ENCODE measurements at regions not wholly inside any gene's neighbourhood (a gene's known extent, or its start where the extent isn't known, plus 50 kb on each side); places are given as distances from the start of the nearest gene placed in this dataset.

- no peaks in the 10 kb centered on the region for H4K20me1 ChIP-seq (replicated peaks; ENCODE audit: control insufficient read depth, extremely low read depth, insufficient read depth, low read length)
- FAIRE-seq: no peak
- intact Hi-C loops (cut with micrococcal nuclease): loop anchor here (5.0 kb wide), 1 partner anchor 57 kb away; no protein-coding TSS in a partner anchor
- TF ChIP-seq MYC (IDR thresholded peaks at IDR 0.05; ENCODE audit: low read depth, low read length) (no peak), GATA2 (IDR thresholded peaks at IDR 0.05; ENCODE audit: insufficient read depth, insufficient read length, low read depth, low read length) (no peak), JUN (IDR thresholded peaks at IDR 0.05; ENCODE audit: borderline replicate concordance, insufficient read depth, insufficient read length, low read depth) (no peak), POLR2A (IDR thresholded peaks at IDR 0.05; ENCODE audit: low read depth, low read length) (no peak)
- dilution Hi-C loops (cut with MboI; ENCODE audit: extremely low pct_ligation_motif_present, low sequenced_read_pairs): no loop called here
- no peak overlapping the region for H3K4me2 ChIP-seq (ENCODE audit: insufficient read depth, low read length)
- H3K9me1 ChIP-seq (replicated peaks; ENCODE audit: control insufficient read depth, extremely low read depth, insufficient read depth, low read length): no peaks in the 10 kb centered on the region
- H3K27me3 ChIP-seq (ENCODE audit: control insufficient read depth in 2 of 2, insufficient read depth in 2 of 2, low read length in 2 of 2): no peaks in the 10 kb centered on the region
- DNase-seq (ENCODE audit: low read depth, low spot score): no peak
- H3K9ac ChIP-seq (replicated peaks; ENCODE audit: extremely low read depth, insufficient read depth, low read length): no peak overlapping the region
- ChIA-PET POLR2A (no interaction called here), CTCF (no interaction called here)
- no peak overlapping the region for H3K27ac ChIP-seq (ENCODE audit: insufficient read depth, low read depth, low read length)
- no peaks in the 10 kb centered on the region for H3K36me3 ChIP-seq (ENCODE audit: control insufficient read depth in 2 of 2, extremely low read depth in 1 of 2, insufficient read depth in 2 of 2, low read length in 2 of 2)
- no TSS peak for BruUV-seq (replicated peaks)
- H3K4me1 ChIP-seq (ENCODE audit: control insufficient read depth, extremely low read depth, insufficient read depth, low read length): no peaks in the 10 kb centered on the region
- no peaks in the 10 kb centered on the region for H3K9me3 ChIP-seq (replicated peaks; ENCODE audit: control insufficient read depth, insufficient read depth, low read length)
- no peak overlapping the region for H2AFZ ChIP-seq (ENCODE audit: low read depth, low read length)
- H3K4me3 ChIP-seq (replicated peaks in 1 of 3; ENCODE audit: insufficient read depth in 1 of 3, low read depth in 1 of 3, low read length in 3 of 3): no peak overlapping the region
- H3K79me2 ChIP-seq (ENCODE audit: control insufficient read depth, insufficient read depth, low read length): no peaks in the 10 kb centered on the region
These were observed 705.0 kb upstream of the EPHA7 start for GRCh38 chr6:94124333-94124732.

DNA sequence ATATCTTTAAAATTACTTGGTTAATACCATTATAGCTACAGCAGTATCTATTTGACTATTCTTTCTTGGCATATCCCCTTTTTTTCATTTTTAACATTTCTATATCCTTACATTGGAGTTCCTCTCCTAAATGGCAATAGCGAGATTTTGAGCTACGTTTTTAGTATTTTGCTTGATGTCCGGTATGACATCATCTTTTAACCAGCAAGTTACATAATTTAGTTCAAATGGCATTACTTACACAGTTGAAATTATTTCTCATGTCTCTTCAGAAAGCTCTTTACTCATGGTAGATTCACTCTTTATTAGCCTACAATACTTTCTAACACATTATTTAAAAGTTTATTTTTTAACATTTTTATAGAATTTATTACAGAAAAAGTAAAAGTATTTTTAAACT, 701.7 kb upstream of the EPHA7 start:
- H3K9me3 ChIP-seq (replicated peaks; ENCODE audit: control insufficient read depth, insufficient read depth, low read length): no peaks in the 10 kb centered on the region
- no peak overlapping the region for H3K4me2 ChIP-seq (ENCODE audit: insufficient read depth, low read length)
- no peaks in the 10 kb centered on the region for H3K79me2 ChIP-seq (ENCODE audit: control insufficient read depth, insufficient read depth, low read length)
- H3K9ac ChIP-seq (replicated peaks; ENCODE audit: extremely low read depth, insufficient read depth, low read length): no peak overlapping the region
- H3K27ac ChIP-seq (ENCODE audit: insufficient read depth, low read depth, low read length): no peak overlapping the region
- no peaks in the 10 kb centered on the region for H3K9me1 ChIP-seq (replicated peaks; ENCODE audit: control insufficient read depth, extremely low read depth, insufficient read depth, low read length)
- no TSS peak for BruUV-seq (replicated peaks)
- intact Hi-C loops (cut with micrococcal nuclease): loop anchor here (5.0 kb wide), 1 partner anchor 54 kb away; no protein-coding TSS in a partner anchor
- no peak overlapping the region for H3K4me3 ChIP-seq (replicated peaks in 1 of 3; ENCODE audit: insufficient read depth in 1 of 3, low read depth in 1 of 3, low read length in 3 of 3)
- H3K27me3 ChIP-seq (ENCODE audit: control insufficient read depth in 2 of 2, insufficient read depth in 2 of 2, low read length in 2 of 2): no peaks in the 10 kb centered on the region
- no peak overlapping the region for H2AFZ ChIP-seq (ENCODE audit: low read depth, low read length)
- H4K20me1 ChIP-seq (replicated peaks; ENCODE audit: control insufficient read depth, extremely low read depth, insufficient read depth, low read length): no peaks in the 10 kb centered on the region
- CTCF ChIA-PET: no interaction called here
- TF ChIP-seq POLR2A (IDR thresholded peaks at IDR 0.05; ENCODE audit: low read depth, low read length): no peak
- TF ChIP-seq FOS (IDR thresholded peaks at IDR 0.05; ENCODE audit: borderline replicate concordance, insufficient read depth, low read length): no peak
- TF ChIP-seq GATA2 (IDR thresholded peaks at IDR 0.05; ENCODE audit: insufficient read depth, insufficient read length, low read depth, low read length): no peak
- no peak for TF ChIP-seq MYC (IDR thresholded peaks at IDR 0.05; ENCODE audit: low read depth, low read length)
- TF ChIP-seq CTCF (IDR thresholded peaks at IDR 0.05; ENCODE audit: extremely low read depth in 1 of 2, insufficient read depth in 1 of 2, low read depth in 1 of 2, low read length in 2 of 2): no peak
- TF ChIP-seq, protein P1, sequence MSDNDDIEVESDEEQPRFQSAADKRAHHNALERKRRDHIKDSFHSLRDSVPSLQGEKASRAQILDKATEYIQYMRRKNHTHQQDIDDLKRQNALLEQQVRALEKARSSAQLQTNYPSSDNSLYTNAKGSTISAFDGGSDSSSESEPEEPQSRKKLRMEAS (IDR thresholded peaks at IDR 0.05; ENCODE audit: insufficient read depth, insufficient read length): no peak
- no peak for TF ChIP-seq JUN (IDR thresholded peaks at IDR 0.05; ENCODE audit: borderline replicate concordance, insufficient read depth, insufficient read length, low read depth)
- TF ChIP-seq POLR2AphosphoS5 (IDR thresholded peaks at IDR 0.05; ENCODE audit: insufficient read depth, low read depth, low read length): no peak
- TF ChIP-seq EZH2 (IDR thresholded peaks at IDR 0.05; ENCODE audit: borderline replicate concordance, low read depth, low read length, severe bottlenecking): no peak
- no peaks in the 10 kb centered on the region for H3K36me3 ChIP-seq (ENCODE audit: control insufficient read depth in 2 of 2, extremely low read depth in 1 of 2, insufficient read depth in 2 of 2, low read length in 2 of 2)
- dilution Hi-C loops (cut with MboI; ENCODE audit: extremely low pct_ligation_motif_present, low sequenced_read_pairs): no loop called here
- POLR2A ChIA-PET: no interaction called here
- H3K4me1 ChIP-seq (ENCODE audit: control insufficient read depth, extremely low read depth, insufficient read depth, low read length): no peaks in the 10 kb centered on the region
- DNase-seq (ENCODE audit: low read depth, low spot score) (no peak), FAIRE-seq (no peak)
